GM19328 (cell line): ENCODE measurements at regions not wholly inside any gene's neighbourhood (a gene's known extent, or its start where the extent isn't known, plus 50 kb on each side); places are given as distances from the start of the nearest gene placed in this dataset.
"Not testable (repeated sequence)": the region's sequence is repeated elsewhere in the genome, so short reads cannot be mapped to it uniquely, and the experiment has no call there.

Experiments
- ATAC-seq: cut with Tn5 transposase; IDR thresholded peaks from one replicate; pipeline ENCODE4 v1.9.1; 2021; ENCODE audit warnings: mild to moderate bottlenecking, moderate library complexity; ENCODE audit not compliant: unreplicated experiment

DNA sequence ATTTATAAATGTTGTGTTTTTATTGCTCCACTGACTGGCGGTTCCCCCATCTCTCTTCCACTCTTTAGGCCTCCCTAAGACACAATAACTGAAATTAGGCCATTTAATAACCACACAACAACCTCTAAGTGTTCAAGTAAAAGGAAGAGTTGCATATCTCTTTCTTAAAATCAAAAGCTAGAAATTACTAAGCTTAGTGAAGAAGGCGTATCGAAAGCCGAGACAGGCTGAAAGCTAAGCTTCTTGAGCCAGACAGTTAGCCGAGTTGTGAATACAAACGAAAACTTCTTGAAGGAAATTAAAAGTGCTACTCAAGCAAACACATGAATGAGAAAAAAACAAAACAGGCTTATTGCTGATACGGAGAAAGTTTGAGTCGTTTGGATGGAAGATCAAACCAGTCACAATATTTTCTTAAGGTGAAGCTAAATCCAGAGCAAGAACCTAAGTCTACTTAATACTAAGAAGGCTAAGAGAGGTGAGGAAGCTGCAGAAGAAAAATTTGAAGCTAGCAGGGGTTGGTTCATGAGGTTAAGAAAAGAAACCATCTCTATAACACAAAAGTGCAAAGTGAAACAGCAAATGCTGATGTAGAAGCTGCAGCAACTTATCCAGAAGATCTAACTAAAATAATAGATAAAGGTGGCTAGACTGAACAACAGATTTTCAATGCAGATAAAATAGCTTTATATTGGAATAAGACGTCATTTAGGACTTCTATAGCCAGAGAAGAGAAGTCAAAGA lies 194.0 kb upstream of the TTC29 start:
- peak; percentile 53 for ATAC-seq

DNA sequence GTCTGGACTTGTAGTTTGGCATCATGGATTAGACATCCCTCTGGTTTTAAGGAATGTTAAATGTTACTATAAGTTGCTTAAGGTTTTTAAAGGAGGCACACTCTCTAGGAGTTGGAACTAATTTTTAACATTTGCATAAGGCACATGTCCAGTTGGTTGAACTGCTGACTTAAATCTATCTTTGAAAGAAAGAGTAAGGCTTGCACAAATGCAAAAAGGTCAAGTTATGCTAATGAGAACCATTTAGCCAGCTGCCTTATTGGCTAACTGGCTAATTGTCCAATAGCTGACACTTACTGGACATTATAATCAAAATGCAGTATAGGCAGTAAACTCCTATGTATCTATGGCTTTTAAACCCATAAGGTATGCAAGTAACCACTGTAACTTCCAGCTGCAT lies 206.1 kb upstream of the TTC29 start:
- no peak for ATAC-seq

DNA sequence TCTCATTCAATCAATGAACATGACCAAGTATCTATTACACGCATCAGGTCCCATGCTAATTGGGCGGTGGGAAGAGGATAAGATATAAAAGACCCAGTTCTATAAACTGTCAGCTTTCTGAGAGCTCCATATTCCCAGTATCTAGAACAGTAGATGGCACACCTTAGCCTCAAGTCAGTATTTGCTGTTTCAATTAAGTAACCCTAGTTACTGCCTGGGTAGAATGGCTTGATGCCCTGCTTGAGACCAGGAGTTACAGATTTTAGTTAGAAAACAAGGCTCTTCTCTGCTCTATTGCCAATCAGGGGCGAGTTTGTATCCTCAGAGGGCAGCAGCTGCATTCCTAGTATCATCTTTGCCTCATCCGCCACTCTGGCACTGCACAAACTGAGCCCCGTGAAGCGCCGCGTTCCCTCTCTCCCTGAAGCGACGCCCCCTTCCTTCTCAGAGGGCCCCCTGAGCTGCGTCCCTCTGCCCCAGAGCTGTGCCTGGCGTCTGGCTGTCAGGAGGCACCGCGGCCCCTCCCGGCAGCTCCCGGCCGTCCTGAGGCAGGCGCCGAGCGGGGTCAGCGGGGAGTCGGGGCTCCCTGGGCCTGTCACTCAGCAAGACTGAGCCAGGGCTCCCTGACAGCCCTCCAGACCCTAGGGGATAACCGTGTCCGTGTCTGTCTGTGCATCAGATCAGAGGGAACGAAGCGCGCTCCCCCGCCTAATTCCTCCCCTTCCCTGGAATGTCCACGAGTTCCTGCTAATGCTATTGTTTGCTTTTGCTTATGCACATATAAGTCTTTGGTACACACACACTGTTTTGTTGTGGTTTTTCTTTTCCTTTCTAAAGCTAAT lies 212.4 kb upstream of the TTC29 start:
- no peak for ATAC-seq

DNA sequence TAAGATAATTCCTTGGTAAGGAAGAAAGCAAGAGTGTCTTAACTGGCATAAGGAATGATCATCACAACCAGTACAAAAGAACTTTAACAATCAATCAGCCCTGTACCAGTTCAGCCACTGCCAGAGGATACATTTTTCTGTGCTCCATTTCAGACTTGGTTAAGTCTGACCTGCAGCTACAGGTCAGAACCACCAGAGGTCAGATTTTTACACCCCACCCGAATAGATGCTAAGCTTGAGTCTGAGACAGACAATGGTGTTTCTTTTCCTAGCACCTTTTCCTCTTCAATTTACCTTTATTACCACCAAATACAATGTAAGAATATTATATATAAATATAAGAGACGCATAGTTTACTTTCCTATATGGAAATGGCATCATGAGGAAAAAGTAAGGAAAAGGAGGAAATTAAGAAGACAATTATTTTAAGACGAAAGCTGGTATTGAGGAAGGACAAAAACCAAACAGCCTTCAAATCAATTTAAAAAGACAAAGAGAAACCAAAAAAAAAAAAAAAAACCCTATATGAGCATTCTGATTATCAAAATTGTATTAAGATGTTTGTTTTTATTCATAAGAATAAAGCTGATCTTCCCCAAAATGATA lies 215.3 kb upstream of the TTC29 start:
- ATAC-seq, result peak; percentile 92

DNA sequence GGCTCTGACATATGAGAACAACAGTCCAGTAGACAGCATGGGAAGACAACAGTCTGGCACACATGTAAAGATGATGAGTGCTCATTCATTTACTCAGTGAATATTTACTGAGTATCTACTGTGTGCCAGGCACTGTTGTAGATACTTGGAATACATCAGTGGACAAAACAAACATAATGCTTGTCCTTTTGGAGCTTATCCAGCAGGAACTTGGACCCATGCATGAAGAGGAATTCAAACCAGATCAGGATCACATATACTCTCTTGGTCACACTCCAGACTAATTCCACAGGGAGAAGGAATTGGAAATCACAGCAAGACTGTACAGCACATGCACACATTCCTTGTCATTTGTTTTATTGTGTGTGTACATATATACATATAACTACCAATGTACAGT lies 217.6 kb upstream of the TTC29 start:
- no peak for ATAC-seq

DNA sequence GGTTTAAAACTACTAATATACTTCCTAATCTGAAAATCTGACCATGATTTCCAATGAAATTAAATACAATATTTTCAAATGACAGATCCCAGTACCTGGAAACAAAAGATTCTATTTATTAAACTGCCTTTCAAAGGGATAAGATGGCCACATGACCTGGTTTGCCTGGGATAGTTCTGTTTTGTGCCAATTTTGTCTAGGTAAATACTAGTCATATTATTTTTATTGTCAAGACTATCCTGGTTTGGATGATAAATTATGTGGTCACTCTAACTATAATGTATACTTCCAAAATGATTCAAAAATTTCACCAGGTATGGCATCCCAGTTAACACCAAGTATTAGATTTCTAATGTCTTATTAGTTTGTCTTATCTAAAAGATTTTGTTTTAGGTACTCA lies 222.5 kb upstream of the TTC29 start:
- not testable (repeated sequence) for ATAC-seq

DNA sequence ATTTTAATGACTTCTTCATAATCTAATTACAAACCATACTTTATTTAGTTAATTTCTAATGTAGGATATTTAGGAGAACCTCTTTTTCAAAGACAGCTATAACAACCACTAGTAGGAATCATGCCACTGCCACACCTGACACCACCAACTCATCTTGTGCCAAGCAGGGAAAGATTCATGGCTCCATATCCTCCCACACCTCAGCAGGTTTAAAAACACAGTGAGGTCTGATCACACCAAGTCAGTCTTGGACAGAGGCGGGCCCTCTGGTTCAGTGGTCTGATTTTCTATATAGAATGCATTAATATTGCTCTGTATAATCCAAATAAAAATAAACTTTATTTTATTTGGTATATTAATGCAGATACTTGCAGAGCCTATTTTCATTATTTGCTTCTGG lies 227.7 kb upstream of the TTC29 start:
- no peak for ATAC-seq

DNA sequence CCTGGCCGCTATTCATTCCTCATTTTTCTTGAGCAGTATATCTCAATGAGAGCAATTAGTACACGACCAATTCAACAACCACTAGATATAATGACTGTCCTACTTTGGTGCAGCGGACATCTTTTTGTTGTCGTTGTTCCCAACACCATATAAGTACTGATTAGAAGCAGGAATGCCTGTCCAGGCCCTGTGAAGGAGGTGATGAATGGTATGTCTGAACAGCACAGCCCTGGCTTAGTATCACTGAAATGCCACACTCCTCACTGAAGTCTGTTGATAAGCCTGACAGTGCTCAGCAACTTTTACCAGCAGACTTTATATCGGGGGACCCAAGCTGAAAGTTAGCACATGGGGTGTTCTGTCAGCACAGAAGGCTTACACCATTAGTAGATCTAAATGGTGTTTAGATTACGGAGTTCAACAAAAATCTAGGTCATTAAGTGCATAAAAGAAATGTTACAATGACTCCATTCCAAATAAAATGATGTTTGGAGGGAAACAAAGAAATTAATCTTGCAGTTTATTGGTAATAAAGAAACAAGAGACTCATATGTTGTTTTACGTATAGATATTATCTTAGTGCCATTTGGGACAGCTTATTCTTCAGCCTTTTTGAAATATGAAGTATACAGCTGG lies 228.3 kb upstream of the TTC29 start:
- no peak for ATAC-seq

DNA sequence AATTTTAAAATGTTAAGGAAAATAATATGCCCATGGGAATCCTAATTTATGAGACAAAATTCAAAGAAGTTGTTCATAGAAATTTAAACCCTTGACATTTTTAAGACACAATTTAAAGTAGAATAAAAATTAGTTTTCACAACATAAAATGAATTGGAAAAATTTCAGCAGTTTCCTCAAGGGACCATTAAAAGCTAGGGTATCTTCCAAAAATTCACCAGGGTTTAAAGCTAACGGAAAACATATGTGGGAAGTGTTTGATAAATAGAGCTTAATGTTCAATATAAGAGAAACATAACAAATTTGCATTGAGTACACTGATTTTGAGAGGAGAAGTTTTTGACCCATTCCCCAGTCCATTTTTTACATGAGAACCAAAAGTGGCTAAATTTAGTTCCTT lies 228.9 kb upstream of the TTC29 start:
- no peak for ATAC-seq

DNA sequence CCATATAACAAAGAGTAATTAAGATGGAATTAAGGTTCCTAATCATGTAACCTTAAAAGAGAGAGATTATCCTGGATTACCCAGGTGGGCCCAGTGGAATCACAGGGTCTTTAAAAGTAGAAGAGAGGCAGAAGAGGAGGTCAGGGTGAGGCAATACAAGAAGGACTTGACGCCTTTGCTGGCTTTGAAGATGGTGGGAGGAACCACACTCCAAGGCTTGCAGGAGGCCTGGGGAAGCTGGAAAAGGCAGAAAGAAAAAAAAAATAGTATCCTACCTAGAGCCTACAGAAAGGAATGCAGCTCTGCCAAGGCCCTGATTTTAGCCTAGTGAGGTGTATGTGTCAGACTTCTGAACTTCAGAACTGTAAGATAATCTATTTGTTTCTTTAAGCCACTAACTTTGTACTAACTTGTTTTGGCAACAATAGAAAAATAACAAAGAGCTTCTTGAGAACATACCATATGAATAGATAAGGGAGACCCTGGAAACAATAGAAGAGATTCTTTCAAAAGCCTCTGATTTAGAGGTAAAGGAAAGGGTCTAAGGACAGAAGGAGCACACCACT lies 229.9 kb upstream of the TTC29 start:
- ATAC-seq, result no peak

DNA sequence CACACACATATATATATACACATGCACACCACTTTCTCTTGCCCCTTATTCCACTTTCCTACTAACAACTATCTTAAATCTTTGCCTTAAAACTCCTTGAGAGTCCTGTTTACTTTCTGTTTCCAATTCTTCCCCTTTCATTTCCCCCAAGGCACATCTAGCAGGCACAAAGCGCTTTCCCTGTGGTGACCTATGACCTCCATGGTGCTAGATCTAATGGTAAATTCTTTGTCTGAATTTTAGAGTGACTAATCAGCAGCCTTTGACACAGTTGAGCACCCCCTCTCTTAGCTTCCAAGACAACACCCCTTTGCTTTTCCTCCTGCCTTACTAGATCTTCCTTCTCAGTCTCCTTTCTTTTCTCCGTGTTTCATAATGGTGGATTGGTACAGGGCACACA lies 236.4 kb upstream of the TTC29 start:
- ATAC-seq, result no peak

DNA sequence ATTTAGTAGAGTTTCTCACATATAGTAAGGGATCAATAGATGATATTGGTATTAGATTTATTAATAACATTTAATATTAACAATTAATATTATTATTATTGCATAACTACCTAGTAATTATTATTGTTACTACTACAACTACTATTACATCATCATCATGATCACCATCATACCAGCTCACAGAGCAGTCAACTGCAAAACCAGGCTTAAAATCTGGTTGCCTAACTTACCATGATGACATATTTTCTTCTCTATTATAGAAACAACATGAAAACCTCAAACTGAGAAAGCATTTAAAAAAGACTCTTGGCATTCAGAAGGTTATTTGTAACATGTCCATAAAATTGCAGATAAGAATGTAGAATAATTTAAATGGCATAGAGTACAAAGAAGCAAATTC lies 247.0 kb upstream of the TTC29 start:
- ATAC-seq, result no peak

DNA sequence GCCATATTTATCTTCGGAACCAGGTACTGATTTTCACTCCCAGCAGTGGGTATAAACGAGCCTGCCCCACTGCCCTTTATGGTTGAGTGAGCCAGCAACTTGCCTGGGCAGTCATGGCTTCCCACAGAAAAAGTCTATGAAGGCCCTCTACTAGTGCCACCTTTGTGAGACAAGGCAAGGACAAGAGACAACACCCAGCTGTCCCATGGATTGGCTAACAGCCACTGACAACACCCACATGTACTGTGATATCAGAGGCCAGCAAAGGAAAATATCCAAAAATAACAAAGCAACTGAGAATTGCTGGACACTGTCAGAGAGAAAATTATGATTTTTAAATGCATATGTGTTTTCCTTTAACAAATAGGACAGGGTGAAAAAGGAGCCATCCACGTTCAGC lies 248.4 kb upstream of the TTC29 start:
- no peak for ATAC-seq

DNA sequence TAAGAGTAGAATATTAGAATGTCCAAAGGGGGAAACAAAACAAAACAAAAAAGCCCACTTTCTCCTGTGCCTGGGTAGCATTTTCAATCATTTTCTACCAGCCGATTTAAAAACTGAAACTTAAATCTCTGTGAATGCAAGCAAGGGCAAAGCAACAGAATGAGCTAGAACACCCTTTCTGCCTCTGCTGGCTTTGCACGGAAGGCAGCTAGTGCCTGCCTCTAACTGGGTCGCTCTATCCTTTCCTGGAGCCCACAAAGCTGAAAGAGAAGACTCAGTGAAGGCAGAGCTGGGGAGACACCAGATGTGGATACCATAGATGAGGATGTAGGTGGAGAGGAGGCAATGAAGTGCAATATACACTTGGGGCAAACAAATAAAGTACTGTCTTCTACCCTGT lies 248.9 kb upstream of the TTC29 start:
- no peak for ATAC-seq

DNA sequence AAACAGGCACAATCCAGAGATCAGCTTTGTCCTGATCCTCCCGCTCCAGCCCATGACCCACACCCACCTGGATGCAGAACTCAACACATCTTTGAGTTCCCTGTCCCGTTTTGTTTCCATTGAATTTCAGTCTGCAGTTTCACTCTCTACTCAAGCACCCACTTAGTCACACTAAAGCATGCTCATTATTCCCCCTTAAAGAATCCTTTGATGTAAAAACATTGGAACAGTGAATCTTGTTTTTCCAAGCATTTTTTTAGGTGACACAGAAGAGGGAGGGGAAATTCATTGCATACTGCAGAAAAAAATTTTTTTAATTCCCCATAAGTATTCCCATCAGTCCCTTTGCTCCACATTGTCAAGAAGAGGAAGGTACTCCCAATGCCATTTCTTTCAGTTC lies 249.7 kb upstream of the TTC29 start:
- no peak for ATAC-seq

DNA sequence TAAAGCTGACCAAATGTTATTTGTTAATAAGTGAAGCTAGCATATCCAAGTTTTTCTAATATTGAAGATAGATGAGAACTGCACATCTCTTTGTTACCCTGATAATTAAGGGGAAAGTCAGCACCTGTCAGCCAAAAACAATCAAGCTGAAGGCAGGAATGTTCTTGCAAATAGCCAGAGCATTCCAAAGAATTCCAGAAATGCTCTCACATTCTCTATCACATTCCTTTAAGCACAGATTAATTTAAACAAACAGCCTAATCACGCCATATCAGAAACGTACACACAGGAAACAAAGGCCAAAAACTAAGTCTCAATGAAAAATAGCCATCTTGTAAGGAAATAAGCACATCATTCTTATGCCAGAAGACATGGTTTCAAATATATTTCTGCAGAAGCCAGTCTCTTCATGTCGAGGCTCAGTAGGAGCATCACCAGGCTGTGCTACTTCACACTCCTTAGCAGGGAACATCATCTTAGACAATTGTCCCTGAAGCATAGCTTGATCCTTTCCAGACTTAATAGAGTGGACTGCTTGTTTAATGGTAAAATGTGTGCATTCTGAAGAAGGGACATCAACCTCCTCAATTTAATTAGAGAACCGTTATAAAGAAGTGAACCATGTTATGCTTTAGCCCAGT lies 252.9 kb upstream of the TTC29 start:
- no peak for ATAC-seq

DNA sequence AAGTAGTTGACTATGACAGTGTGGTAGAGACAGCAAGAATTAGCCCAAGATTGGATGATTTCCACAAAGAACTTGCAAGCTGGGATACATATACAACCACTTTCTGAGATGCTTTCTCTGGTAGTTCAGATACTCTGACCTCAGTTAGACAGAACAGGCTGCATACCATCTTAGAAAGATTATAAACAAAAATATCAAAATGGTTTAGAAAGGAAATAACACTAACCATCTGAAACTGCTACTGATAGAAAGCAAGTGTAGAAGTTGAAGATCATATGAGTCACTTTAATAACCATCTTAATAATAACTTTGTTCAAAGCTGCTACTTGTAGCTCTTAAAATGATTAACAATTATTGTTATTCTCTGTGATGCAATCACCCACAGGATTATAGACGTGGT lies 255.4 kb upstream of the TTC29 start:
- ATAC-seq, result no peak

DNA sequence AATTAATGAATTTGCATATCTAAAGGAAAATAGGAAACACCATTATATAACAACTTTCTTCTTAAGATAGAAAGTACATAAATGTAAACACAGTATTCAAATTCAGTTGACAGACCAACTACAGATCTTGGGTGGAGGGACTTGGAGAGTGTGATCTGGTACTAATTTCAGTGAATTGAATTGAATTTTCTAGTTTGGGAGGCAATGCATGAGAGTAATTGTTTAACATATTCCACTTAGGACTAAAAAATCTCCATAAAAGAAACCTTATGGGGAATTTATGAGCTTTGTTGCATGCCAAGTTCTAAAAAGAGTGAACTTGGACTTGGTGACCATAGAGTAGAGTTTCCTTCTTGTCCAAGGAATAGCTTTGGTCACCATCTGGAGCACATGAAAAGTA lies 261.1 kb upstream of the TTC29 start:
- ATAC-seq, result no peak

DNA sequence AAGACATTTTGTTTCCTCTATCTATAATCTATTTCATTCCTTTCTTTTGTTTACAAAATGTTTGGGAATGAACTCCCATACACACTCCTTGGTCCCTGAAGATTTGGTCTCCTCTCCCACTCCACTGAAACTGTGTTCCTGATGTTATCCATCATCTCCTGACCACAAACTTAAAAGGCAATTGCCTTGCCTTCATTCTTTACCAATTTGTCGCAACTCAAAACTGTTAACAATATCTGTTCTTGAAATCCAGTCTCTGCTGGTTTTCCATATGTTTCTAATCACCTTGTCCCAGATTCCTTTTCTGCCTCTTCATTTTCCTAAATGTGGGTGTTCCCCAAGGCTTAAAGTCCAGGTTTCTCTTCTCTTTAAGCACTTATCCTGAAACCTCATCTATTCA lies 262.2 kb upstream of the TTC29 start:
- ATAC-seq, result no peak

DNA sequence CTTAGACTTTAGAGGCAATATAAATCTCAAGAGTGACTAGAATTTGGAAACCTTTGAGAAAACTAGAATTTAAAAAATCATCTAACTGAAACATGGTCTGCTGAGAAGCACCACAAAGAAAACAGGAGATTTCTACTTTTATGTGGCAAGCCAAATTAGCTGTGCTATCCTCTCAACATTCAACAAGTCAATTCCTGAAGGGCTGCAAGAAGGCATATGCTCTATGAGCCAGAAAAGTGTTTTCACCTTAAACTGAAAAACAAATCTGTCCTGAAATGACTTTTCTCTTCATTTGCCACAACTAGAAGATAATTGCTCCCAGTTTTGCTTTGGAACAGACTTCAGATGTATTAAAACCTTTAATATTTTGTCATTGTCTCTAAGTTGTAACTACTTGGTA lies 263.2 kb upstream of the EDNRA start:
- ATAC-seq, result no peak

DNA sequence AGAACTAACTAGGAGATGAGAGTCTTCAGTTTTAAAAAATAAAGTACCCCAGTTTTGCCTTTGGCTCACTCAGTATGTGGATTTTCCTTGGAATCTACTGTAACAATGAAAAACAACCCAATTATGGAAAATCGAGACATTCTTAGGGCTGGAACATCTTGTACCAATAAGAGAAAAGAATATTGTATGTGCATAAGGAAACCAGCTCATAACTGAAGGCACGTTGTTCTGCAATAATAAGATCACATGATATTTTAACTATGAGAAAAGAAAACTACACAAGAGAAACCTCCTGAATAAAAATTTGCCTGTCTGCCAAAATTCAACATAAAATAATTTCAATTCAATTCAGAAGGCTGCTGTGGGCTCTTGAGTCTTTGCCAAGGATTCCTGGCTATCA lies 261.8 kb upstream of the EDNRA start:
- no peak for ATAC-seq
